ENCODE measurements at regions not wholly inside any gene's neighbourhood (a gene's known extent, or its start where the extent isn't known, plus 50 kb on each side); places are given as distances from the start of the nearest gene placed in this dataset.

DNA sequence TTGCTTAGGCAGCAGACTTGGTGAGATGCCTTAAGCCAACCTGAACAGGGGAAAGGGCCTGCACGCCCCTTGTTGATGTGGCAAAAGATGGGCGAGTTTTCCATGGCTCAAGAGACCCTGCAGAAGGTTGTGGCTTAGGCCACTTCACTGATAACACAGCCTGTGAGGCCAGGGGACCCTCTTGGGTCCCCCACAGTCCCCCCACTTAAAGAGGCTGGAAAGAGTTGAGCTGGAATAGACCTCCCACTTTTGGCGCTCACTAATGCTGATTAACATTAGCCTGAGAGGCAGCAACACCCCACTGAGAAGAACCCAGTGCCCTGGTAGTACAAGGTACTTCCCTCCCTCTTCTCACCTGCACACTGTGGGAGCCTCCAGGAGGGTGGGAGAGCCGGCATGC is 107.5 kb downstream of the TRIM29 start:
- TF ChIP-seq, protein P1, sequence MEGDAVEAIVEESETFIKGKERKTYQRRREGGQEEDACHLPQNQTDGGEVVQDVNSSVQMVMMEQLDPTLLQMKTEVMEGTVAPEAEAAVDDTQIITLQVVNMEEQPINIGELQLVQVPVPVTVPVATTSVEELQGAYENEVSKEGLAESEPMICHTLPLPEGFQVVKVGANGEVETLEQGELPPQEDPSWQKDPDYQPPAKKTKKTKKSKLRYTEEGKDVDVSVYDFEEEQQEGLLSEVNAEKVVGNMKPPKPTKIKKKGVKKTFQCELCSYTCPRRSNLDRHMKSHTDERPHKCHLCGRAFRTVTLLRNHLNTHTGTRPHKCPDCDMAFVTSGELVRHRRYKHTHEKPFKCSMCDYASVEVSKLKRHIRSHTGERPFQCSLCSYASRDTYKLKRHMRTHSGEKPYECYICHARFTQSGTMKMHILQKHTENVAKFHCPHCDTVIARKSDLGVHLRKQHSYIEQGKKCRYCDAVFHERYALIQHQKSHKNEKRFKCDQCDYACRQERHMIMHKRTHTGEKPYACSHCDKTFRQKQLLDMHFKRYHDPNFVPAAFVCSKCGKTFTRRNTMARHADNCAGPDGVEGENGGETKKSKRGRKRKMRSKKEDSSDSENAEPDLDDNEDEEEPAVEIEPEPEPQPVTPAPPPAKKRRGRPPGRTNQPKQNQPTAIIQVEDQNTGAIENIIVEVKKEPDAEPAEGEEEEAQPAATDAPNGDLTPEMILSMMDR (IDR thresholded peaks at IDR 0.05), result no peak
- no peak for TF ChIP-seq POLR2A (IDR thresholded peaks at IDR 0.05)
